Heart left ventricle (tissue), 13 donors: ENCODE measurements at regions not wholly inside any gene's neighbourhood (a gene's known extent, or its start where the extent isn't known, plus 50 kb on each side); places are given as distances from the start of the nearest gene placed in this dataset.

Source experiments
- POLR2A ChIP-seq, 2 donors: fragments of 450-650 bp; IDR thresholded peaks; one replicate each; pipeline ENCODE4 v1.6.1; 2017; ENCODE audit warnings: antibody characterized with exemption in 2 of 2, mild to moderate bottlenecking in 2 of 2, moderate library complexity in 2 of 2
- TF ChIP-seq, protein P1 (sequence below), 12 donors: fragments of 200-600 bp; sonication (generic) in 4 of 12; IDR thresholded peaks; one replicate each; pipeline versions ENCODE4 v1.5.0 to v1.8.0; 2018 to 2022; ENCODE audit warnings: antibody characterized with exemption in 12 of 12, mild to moderate bottlenecking in 5 of 12
- donor health status: ischemic (EF 13 %, LVEDD 7.1; RV severe dilation, severe dysfunction).
- donor health status: DM: no; HTN: yes; CAD: no.
- donor health status: DM: no; HTN: no; CAD: no.
- donor health status: ischemic (EF 25% LVEDD 6.9; RV normal size, moderate dysfunction).
- donor health status: ischemic (EF 25% LVEDD 5.7; RV mildly dilated, moderate dysfunction).
- donor health status: ischemic (EF 35%, LVEDD 5.7; RV mildly dilated, moderate dysfunction).
- donor health status: nonischemic (EF 11% LVEDD 7.7; RV severe dilation, severe dysfunction).
- donor health status: DM: yes; HTN: yes; CAD: no.
- donor health status: PGD.
- donor health status: ischemic (EF 29% LVEDD 5.4; RV normal size, mild dysfunction).
- donor health status: nonischemic (EF 23%, LVEDD 6.1; RV moderate dilation, normal function).

DNA sequence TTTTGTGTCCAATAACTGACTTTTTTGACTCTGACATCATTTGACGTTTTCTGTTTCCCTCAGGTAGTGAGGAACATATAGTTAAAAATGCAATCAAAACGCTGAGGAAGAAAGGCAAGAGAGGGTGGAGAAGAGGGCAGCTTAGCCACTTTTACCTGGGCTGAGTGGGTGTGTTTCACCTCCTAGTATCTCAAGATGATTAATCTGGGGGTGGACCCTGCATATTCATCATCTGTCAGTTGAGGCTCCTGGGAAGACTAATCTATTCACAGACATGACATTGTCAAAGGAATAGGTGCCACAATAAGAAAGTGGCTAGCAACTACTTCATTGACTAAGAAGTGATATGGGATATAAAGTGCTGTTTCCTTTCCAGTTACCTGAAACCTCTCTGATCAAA is 331.5 kb upstream of the RARB start:
- TF ChIP-seq, protein P1, sequence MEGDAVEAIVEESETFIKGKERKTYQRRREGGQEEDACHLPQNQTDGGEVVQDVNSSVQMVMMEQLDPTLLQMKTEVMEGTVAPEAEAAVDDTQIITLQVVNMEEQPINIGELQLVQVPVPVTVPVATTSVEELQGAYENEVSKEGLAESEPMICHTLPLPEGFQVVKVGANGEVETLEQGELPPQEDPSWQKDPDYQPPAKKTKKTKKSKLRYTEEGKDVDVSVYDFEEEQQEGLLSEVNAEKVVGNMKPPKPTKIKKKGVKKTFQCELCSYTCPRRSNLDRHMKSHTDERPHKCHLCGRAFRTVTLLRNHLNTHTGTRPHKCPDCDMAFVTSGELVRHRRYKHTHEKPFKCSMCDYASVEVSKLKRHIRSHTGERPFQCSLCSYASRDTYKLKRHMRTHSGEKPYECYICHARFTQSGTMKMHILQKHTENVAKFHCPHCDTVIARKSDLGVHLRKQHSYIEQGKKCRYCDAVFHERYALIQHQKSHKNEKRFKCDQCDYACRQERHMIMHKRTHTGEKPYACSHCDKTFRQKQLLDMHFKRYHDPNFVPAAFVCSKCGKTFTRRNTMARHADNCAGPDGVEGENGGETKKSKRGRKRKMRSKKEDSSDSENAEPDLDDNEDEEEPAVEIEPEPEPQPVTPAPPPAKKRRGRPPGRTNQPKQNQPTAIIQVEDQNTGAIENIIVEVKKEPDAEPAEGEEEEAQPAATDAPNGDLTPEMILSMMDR (IDR thresholded peaks at IDR 0.05) = no peak
- no peak for TF ChIP-seq POLR2A (IDR thresholded peaks at IDR 0.05)
